Fibroblast of skin of right quadriceps (primary cell): ENCODE measurements at regions not wholly inside any gene's neighbourhood (a gene's known extent, or its start where the extent isn't known, plus 50 kb on each side); places are given as distances from the start of the nearest gene placed in this dataset.

Experiments used
- DNase-seq: peaks from one replicate; pipeline ENCODE4 v3.0.0-alpha.2; 2013

DNA sequence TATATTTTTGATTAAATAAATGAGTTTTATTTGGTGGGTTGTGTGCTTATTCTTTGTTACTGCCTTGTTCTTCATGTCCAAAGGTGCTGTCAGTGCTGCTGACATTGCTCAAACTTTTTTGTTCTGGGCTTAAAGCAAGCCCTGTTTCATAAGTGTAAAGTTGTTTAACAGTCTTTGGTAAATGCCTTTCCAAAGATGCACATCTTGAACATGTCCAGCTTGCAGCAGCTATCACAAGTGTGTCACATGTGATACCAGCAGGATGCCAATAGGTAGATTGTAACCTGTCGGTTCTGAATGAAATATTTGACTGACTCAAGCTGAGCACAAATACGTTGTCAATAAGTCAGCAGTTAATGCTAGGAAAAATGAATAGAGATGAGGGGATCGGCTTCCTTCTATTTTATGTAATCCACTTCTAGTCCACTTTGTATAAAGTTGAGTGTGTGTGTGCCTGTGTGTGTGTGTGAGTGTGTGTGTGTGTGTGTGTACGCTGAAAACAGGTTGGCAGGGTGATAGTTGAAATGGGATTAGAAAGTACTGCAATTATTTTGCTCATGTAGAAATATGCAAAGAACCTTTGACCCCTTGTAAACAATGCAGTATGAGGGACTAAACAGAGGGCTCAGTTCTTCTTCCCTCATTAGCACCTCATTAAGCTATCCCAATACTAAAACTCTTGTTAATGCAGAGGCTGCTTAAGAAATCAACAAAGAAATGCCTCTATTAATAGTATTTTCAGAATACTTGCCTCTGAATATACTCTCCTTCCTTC, 986.5 kb downstream of the TUSC7 start:
- no peak for DNase-seq

DNA sequence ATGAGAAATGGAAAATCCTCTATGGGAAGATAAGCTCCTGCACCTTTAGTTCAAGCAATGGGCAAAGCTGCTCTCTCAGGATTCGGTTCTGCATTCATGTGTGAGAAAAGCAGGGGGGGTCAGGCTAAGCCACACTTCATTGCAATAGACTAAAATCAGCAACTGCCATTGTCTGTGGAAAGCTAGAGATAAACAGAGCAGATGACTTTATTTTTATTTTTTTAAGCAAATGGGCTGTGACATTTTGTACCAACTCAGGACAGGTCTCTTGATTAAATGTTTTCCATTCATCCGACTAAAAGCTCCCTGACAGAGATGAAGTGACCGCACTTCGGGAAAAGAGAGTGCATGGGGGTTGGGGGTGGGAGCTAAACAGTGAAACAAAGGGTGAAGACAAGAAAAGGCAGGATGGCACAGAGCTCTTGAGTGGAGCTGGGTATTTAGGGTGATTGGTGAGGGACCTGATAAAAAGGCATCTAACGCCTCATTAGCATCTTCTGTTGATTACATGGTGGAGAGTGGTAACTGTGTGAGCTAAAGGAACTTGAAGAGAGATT, 987.4 kb downstream of the TUSC7 start:
- no peak for DNase-seq

DNA sequence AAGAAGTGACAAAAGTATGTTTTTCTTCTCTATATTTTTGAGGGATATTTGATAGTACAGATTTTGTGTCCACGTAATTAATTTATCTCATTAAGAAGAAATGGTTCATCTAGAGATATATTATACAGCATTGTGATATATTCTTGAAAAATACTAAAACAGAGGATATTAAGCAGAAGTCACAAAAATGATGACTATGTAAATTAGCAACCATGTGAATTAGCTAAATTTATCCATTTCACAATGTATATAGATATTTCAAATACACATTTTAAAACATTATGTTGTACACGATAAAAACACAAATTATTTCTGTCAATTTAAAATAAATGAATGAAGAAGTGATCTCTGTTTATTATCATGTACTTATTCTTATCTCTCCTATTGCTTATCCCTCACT, 989.5 kb downstream of the TUSC7 start:
- no peak for DNase-seq

DNA sequence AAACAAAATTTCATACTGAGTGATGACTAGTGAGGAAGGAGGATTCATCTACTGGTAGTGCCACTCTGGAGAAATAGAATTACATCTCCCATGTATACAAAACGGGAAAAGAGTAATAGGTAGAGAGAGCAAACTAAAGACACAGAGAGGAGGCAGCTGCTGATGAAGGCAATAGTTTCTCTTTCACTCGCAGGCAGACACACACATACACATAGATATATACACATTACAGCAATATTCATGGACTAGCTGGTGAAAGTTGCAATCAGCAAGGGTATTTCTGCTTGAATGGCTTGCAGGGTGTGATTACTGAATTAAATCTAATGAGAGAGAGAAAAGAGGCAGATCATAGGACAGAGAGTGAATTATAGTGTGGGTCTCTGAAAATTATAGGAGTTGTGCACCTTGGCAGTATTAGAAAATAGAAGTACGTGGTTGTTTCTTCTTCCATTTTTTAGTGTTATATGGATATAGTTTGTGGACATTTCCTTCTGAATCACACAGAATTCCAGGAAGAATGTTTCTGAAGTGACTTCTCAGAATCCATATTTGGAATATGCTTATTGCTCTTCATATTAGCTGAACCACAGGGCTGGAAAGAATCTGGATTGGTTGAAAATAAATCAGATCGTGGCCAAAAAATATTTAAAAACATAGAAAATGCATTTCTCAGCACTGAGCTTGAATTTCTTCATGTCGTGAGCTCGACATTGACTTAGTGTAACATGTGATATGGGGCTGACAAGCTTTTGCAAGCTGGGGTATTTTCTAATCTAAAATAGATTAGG, 991.2 kb downstream of the TUSC7 start:
- DNase-seq: peak; percentile 58

DNA sequence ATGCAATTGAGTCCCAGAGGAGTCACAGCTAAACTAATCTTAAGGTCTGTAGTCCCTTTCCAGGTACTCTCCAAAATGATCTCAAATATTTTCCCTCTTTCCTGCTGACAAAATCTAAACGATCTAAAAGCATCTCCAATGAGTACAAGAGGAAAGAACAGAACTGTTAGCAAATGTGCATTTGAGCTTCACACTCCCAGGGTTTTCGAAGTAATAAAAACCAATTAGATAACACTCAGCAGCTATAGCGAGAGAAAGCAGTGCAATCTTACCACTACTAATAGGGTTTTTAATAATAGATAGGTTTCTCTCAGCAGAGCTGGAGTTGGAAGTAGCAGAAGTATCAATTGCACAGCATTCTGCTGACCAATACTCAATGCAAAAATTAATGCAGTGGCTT, 995.4 kb downstream of the TUSC7 start:
- DNase-seq: no peak

DNA sequence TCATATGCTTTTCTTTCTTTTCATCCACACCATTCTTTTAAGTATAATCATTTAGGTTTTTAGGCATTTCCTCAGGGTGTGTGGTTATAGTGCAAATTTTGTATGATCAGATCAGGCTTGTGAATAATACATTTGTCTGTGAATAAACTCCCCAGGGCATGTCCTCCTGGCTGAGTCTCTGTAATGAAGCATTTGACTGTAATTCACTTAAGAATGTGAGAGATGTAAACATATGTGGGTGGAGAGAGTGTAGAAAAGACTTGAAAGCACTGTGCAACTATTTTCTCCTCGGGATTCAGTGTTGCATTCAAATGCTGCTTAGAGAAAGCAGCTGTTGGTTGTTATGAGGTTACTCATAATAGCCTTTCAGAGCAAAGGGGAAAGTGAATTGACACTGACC, 996.5 kb downstream of the TUSC7 start:
- peak; percentile 97 for DNase-seq

DNA sequence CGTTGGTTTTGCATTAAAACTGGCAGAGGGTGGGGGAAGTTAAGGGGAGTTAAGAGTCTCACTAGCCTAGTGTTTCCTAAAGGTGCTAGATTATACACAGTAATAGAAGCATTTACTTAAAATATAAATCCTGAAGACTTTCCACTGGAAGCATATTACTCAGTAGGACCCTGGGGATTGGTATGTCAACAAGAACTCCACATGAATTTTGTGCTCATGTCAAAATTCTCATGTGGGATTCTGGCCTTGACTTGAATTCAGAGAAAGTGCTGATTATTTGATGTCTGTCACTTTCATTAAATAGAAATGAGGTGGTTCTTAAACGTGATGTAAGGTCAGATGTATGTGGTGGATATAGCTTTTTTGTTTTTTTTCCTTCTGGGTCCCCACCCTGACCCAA, 997.2 kb downstream of the TUSC7 start:
- peak; percentile 47 for DNase-seq

DNA sequence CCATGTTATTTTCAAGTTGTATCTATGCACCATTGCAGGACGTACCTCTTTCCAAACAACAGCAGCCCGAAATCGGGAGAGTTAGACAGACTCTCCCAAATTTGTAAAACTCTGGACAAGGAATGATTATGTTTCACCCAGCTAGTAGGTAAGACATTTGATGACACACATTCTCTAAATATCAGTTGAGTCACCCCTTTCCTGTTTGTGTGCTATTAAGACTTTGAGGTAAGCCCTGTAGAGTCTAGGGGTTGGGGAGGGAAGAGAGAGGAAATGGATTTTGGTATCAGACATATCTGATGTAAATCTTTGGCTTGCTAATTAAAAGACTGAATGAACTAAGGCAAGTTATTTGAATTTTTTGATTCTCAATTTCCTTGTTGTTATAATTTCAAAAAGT, 999.0 kb downstream of the TUSC7 start:
- peak; percentile 45 for DNase-seq

DNA sequence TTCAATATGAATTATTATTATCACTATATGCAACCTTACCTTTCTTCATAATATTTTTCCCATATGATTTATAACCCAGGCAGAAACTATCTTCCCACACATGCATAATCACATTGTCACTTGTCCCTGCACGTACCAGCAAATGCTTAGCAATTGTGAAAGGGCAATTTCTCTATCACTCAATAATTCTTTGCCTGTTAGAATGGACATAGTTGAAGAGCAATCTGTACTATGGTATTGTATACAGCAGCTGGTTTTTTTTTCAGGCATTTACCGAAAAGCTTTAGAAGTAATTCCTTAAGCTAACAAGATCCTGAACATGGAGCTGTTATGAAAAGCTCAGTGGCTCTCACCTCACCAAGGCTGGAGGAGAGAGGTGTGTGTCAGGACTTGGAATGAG, 999.5 kb downstream of the TUSC7 start:
- no peak for DNase-seq

DNA sequence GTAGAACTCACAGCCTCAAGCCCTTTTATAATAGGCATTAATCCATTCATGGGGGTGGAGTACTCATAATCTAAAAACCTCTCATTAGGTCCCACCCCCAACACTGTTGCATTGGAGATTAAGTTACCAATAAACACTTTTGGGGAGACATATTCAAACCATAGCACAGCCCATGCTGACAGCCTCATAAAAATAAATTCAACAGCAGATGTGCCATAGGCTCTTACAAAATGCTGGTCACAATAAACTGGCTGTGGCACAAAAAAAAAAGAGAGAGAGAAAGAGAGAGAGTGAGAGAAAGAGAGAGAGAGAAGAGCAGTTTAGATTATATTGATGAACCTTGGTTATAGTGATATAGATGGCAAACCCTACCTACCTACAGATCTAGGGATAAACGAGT, 1000.9 kb downstream of the TUSC7 start:
- no peak for DNase-seq

DNA sequence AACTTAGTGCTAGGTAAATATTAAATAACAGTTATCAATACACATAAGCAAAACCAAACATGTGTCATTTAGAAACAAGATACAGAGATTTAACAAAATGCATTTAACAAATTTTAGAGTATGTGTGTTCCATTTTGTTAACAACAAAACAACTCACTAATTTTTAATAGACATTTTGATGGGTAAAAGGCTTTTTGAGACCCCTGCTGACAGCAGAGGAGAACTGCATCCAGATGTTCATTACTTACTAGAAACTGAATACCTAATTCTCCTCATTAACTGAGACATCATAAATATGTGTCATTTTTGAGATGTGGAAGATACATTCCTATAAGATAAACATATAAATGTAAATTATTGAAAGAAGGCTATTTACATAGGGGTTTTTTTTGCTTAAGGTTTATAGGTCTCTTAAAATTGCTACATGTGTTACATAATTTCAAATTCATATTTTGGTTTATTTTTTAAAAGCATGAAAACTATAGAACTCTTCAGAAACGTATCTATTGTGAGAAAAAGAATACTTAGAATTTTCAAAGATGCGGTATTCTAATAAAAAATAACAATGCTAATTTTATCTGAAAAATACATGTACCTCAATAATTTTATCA, 1009.8 kb downstream of the TUSC7 start:
- peak; percentile 37 for DNase-seq

DNA sequence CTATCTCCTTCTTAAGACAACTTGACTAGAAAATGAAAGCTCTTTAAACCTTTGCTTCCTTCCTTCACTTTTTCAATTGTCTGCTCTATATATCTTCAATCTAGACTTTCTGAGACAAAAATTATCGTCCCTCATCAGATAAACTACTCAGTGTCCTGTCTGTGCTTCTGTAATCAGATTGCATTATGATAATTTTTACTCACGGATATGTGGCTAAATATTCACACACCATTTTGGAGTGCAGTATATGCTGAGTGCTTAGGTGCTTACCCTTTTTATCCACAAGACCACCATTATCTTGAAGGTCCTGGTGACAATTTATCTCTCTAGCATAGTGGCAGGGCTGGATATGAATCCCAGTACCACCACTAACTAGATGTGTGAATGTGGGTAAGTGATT, 1012.3 kb downstream of the TUSC7 start:
- no peak for DNase-seq

DNA sequence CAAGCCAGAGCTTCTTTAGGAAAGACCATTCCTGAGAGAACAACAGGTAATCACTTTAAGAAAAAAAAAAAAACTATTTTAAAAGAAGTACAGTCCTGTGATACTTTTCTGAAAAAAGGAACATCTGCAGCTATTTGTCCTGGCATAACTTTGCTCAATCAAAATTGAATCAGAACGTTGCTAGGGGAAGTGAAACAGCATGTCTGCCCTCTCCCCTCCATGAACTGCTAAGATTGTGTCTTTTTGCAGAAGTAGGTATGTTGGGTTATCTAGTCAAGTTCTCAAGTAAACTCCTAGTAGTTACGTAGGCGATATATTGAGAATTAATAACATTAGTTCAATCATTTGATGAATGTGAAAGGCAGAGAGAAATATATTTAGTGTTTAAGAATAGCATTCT, 1013.3 kb downstream of the TUSC7 start:
- DNase-seq: no peak

DNA sequence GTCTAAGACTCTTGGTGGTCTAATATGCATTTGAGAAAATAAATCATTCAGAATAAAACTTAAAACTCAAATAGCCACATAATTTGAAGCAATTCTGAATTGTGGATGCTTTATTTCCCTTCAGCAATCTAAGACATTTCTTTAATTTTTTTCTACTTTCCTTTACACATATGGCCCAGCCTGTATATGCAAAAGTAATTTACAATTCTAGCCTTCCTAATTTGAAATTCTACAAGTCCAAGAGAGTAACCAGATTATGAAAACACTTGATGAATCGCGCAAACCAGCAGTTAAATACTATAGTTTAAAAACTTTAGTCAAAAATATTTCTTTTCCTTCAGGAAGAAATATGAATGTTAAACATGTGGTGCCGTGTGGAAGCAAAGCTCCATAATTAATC, 1014.2 kb downstream of the TUSC7 start:
- DNase-seq: no peak

DNA sequence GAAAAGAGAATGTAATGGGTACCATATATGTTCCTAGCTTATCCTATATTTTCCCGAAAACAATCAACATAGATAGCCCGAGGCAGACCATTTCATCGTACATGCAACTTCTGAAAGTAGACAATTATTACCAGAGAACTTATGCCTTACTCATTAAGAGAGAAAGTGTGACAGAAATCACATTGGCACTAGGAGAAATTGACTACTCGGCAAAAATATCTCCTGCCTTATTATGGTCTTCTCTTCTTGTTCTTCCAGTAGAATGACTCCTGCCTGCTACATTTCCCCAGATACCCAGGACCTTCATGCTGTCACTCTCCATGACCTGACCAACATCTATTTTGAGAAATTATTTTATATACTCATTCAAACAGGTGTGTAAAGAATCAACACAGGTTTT, 1015.7 kb downstream of the TUSC7 start:
- DNase-seq: no peak

DNA sequence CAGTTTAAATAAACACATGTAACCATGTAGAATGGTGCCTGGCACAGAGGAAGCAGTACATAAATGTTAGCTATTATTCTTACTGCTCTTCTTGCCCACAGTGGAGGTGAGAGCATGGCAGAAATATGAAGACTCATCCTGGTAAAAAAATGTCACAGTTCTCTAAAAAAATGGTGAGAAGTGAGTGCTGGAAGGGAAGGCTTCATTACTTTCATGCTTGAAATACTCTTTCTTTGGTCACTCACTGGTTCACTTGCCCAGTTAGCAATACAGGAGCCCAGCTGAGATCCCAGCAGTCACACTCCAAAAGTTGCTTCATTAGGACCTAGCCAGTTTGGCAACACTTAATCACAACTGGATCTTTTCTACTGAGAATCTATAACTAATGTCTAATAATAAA, 1017.2 kb downstream of the TUSC7 start:
- DNase-seq: no peak

DNA sequence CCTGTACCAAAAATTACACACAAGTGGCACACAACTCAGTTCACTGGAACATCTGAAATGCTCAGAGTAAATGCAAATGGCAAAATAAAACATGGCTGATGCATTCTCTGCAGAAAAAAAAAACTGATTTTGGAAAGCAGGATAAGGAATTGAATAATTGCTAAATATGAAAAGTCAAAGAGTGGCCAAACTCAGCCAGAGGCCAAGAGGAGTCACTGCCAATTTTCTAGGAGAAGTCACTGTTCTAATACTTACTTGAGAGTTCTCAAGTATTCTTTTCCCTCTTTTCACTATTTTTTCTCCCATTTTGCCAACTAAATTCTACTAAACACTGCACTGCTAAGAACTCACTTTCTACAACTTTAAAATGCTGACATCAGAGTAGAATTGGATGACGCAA, 1018.6 kb downstream of the TUSC7 start:
- no peak for DNase-seq

DNA sequence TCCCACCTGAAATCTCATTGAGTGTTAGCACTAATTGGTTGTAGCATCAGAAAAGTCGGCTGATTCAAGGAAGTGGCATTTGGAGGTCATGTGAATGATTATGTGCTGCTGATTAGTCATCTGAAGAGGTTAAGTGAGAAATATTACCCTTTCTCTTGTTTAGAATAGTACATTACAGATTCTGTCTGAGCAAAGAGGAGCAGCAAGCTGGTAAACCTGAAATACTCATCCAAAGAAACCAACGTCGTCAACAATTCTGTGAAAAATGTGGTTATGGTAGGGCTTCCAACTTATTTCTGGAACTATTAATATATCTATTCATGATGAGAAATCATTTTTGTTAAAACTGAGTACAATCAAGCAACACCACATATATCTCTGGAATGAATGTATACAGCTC, 1024.9 kb downstream of the TUSC7 start:
- DNase-seq: peak; percentile 85

DNA sequence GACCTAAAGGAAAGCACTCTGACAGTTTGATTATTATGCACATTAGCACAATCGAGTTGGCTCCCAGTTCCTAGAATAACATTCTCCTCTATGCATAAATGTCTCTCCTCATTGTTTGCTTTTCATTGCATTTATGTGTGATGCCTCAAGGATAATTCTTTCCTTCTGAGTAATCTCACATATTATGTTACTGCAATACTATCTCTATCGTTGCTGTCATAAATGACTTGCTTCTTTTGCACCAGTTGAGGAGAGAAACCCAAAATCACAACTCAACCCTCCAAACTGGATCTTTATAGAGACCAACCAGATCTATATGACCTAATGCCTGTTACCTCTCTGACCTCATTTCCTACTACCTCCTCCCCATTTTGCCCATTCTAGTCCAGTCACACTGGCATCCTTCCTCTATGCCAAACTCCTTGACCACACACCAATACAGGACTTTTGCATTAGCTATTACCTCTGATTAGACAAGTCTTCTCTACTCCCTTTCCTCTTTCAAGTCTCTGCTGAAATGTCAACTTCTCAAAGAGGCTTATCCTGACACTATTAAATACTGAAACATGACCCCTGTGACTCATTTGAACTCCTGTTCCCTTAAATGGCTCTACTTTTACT, 1026.0 kb downstream of the TUSC7 start:
- peak; percentile 86 for DNase-seq

DNA sequence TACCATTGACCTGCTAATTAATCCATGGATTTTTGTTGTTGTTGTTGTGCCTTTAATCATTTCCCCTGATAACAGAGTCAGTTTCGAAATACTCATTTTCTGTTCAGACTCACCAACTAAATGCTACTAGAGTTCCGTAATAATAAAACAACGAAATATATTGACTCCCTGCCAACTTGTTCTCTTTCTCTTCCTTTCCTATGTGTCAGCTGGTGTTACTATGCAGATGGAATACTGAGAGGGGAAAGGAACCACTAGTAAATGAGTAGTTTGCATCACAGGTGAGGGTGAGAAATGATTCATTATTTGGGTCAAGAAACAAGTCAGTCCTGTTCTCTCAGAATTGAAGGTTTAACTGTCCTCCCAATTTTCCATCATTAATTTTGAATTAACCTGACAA, 1027.3 kb downstream of the TUSC7 start:
- DNase-seq: no peak

DNA sequence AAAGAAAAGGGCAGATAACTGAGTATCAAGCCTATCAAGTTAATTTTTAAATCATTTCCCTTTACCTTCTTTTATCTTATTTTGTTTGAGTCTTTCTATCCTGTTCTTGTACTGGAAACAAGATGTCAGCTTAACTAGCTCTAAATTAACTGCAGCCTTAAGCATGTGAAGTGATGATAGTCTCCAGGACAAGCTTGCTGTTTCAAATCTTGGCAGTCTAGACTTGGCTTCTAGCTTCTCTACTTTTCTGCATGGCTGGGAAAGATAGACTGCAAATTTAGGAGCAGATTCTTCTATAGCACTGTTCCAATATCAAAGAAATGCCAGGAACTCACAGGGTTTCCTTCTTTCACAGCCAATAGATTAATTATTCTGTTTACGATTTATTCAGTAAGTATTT, 1034.4 kb downstream of the TUSC7 start:
- DNase-seq: no peak

DNA sequence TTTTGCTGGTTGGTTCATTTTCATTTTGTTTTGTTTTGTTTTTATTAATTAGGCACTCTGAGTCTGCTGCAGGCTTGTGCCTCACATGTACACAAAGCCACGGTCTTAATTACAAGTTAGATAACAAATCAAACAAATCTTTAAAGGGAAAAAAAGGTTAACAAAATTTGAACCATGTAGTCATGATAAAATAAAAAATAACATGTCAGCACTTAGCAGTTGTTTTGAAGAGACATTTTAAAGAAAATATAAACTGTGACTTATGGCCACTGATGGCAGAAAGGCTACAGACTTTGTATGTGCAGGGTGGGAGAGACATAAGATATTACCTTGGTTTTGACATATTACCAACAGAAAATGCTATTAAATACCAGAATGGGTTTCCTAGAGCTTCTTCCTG, 1035.4 kb downstream of the TUSC7 start:
- DNase-seq: no peak

DNA sequence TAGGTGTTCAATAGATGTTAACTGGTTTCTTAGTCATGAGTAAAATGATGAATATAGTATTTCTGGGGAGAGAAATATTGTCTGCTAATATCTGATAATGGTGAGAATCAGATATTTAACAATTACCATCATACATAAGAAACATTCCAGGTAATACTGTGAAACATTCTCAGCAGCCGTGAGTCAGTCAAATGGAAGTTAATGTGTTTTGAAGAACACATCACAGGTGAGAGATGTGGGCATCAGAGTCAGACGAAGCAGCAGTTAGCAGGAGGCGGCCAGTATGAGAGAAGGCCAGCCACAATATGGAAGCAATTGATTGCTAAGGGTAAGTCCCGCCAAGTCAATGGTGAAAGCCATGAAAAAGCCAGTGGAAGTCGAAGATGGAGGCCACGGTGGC, 1035.9 kb downstream of the TUSC7 start:
- DNase-seq: no peak
